CD4-positive, alpha-beta T cell treated with Interleukin-2 at 100 ng/mL for 4 hours (primary cell): ENCODE measurements at regions not wholly inside any gene's neighbourhood (a gene's known extent, or its start where the extent isn't known, plus 50 kb on each side); places are given as distances from the start of the nearest gene placed in this dataset.

Experiments
- DNase-seq: peaks from one replicate; pipeline ENCODE4 v3.0.0-alpha.2; 2020; ENCODE audit warnings: low spot score

DNA sequence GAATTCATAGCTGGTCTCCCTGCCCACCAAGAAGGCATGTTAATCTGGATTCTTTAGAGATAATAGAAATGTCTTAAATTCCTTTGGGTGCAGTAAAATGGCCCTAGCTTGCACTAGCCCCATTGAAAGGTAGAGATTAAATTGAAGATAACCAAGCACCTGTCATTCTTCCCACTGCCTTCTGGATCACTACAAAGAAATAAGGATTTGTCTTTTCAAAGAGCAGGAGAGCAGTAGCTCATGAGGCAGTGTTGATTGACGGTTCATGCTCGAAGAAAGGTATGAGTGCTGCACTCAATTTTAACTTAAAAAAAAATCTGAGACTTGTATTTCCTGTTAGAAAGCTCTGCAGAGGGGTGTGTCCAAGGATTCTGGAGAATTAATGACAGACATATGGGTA, 74.9 kb upstream of the F3 start:
- DNase-seq: no peak

GRCh38 chr1:94614996-94615395, 73.4 kb upstream of the F3 start:
- no peak for DNase-seq

- no peak for DNase-seq
Measured at GRCh38 chr1:94614168-94614815, 72.7 kb upstream of the F3 start.

- DNase-seq: no peak
Measured at GRCh38 chr1:94612525-94613204, 71.1 kb upstream of the F3 start.

DNA sequence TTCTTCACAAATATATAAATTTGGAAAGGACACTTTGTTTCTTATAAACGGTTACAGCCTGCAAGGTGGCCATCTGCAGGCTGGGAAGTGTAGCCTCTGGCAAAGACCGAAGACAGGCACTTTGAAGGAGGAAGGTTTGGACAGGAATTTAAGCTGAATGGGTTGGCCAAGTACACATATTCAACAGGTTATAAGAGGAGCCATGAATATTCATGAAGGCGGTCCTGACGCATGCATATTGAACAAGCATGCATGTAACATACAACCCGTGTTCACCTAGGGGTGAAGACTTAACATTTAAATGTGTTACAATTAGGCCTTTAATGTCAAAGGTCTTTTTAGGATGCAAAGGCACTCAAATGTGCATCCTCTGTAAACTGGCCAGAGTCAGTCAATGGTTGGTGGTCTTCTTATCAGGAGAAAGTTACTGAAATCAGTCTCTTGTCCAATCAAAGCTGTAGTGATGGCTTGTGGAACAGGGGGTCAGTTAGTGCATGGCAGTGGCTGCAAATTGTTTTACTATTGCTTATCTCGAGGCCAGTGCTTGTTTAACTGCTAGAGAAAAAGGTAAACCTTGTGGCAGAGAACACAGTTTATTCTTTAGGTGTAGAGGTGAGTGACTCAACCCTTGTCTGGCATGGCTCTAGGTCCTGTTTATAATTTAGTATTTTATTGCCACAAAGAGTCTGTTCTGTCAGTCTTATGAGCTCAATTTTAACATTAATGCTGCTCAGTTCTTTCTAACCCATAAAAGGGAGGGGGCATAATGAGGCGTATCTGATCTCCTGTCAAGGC, 70.3 kb upstream of the F3 start:
- no peak for DNase-seq

DNA sequence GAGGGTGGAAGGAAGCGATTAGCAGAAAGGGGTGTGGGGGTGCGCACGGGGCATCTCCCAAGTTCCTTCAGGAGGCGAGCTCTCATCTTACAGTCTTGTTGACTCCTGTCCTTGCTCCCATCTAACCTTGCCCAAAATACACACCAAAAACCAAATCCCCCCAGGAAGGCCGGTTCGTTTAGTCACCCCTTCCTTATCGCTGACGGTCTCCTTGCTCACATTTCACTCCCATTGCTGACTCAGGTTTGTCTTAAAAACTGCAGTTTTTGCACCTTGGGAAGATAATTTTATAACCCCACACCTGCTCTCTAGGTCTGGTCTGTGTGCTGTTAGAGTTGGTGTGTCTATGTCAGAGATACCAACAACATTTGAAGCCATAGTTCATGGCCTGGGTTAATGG, 68.1 kb upstream of the F3 start:
- DNase-seq: no peak

DNA sequence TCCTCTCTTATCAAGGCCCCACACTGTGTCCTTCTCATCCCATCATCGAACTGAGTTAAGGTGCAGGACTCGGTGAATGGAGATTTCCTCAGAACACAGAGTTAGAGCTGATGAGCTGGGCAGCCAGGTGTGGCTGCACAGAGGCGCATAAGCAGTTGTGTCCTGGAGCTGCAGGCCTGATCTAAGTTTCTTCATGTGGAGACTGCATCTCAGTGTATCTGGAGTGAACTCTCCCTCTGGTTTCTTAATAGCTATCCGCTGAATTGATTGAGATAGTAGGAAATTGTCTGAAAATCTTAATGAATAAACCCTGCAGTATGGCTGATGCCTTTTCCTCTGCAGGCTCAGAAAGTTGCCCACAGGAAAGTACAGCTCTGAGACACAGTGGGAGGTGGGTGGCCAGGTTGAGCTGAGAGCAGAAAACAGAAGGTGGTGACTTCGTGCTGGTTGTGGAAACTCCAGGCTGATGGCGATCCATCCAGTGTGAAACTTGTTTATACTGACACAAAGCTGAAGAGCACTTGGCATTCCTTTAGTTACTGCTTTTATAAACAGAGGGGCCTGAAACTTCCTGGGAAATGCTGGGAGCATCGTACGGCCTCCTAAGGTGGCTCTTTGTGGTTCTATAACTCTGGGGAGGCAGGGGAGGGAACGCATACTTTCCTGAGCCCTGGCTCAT, 67.4 kb upstream of the F3 start:
- DNase-seq: no peak

GRCh38 chr1:94608142-94608851, 66.7 kb upstream of the F3 start:
- DNase-seq: no peak

DNA sequence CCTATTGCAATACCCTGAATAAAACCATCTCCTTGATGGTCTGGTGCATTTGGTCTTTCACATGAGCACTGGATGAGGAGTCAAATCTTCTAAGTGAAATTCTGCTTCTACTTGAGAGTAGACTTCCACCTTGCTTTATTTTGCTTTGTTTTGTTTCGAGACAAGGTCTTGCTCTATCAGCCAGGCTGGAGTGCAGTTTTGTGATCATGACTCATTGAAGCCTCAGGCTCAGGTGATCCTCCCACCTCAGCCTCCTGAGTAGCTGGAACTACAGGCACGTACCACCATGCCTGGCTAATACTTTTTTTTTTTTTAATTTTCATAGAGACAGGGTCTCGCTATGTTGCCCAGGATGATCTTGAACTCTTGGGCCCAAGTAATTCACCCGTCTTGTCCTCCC, 65.8 kb upstream of the F3 start:
- DNase-seq: no peak

DNA sequence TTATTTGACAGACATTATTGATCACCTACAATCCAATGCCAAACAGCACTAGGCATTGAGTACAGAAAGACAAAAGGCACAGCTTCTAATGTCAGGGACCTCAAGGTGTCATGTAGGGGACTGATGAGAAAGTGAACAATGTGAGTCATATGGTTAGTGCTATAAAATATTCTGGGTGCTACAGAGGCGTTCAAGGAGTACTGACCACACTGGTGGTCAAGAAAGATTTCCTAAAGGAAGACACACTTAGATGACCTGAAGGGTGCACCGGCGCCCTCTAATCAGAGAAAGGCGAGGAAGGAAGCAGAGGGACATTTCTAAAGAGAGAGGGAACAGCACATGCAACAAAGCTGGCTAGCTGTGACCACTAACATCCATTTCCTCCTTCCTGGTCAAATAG, 64.9 kb upstream of the F3 start:
- no peak for DNase-seq

GRCh38 chr1:94603663-94604062, 62.1 kb upstream of the F3 start:
- no peak for DNase-seq

DNA sequence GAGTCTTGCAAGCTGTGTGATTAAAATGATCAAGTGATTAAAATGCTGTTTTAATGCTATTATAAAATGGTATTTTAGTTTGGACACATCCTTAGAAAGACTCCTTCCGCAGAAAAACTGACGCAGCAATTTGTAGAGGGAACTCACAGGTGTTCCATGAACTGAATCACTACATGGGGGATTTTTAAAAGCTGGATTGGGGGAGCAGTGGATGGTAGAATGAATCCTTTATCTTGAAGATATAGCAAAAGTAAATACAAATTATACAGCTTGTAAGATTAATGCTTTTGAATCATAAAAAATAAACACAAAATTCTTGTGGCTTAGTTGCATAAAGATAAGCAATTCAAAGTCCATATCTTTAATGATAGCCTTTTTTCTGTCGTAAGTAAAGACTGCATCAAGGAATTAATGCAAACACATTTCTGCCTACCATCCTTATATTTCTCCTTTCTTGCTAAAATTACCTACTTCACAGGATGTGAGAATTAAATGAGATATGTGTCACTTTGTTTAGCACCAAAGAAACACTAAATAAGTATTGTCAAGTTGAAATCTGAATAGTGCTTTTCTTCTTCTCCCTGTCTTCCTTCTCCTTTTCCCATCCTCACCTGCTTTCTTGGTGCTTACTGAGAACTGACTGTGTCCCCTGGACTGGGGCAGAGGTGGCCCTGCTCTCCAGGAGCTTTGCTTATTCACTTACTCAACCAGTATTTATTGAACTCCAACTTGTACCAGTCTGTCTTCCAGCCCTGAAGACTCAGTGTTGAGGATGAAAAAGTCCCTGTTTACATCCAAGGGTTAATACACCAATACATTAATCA, 61.5 kb upstream of the F3 start:
- DNase-seq: no peak

GRCh38 chr1:94602316-94602715, 60.8 kb upstream of the F3 start:
- peak; percentile 10 for DNase-seq

GRCh38 chr1:94600556-94600955, 59.0 kb upstream of the F3 start:
- no peak for DNase-seq

DNA sequence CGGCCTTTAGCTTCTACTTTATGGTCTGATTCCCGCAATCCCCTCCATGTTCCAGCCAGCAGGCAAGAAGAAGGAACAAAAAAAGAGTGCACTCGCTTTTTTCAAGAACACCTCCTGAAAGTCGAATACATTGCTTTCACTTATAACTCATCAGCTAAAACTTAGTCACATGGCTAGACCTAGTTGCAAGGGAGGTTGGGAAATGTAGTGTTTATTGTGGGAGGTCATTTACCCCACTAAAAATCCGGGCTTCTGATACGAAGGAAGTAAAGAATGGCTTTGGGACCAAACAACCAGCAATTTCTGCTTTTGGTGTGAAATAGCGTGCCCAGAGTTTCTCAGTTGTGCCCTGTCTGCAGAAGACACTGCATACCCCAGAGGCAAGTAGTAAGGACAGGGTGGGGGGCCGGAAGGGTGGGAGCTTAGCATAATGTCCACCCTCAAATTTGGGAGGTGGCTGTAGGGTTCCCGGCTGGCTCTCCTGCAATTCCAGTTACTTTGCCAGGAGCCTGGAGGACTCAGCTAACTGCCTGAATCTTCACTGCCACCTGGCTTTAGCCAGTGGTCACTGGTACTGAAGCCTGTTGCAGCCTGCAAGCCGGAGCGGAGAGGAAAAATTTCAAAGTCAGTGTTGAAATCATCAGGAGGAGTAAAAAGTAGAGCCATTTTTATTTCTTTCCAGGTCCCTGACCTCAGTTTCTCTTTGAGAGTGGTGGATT, 57.7 kb upstream of the F3 start:
- no peak for DNase-seq

DNA sequence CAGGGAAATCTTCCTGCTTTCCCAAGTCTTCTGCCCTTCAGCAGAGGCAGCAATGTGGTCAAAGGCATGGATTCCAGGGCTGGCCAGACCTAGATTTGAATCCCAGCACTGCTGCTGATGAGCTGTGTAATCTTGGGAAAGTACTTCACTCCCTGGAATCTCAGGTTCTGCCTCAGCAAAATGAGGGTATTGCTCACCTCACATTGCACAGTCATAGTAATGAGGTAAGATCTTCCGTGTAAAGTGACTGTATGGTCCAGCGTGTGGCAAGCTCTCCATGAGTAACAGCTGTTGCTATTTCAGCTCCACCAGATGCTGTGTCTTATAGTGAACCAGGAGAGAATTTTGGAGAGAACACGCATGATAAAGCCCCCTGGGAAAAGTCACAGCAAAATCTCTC, 56.1 kb upstream of the F3 start:
- no peak for DNase-seq

GRCh38 chr1:94596260-94596659, 54.7 kb upstream of the F3 start:
- DNase-seq: no peak

- DNase-seq: no peak
Measured at GRCh38 chr1:94595658-94596057, 54.1 kb upstream of the F3 start.

DNA sequence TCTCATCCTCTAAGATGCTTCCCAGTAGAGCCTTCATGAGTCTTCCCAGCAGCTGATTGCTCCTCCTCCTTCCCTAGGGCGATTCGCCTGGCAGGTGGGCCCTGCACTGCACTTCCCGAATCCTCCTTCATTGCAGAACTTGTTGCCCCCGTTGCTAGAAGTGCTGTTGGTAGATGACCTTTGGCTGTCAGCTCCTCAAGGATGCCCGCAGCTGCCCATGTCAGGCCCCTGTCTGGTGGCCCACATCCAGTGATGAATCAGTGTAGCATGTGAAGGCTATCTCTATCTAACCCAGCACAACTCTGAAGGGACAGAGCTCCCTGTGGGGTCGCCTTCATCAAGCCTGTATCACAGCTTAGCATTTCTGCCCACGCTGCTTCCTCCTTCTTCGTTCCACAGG, 52.1 kb upstream of the F3 start:
- DNase-seq: no peak

DNA sequence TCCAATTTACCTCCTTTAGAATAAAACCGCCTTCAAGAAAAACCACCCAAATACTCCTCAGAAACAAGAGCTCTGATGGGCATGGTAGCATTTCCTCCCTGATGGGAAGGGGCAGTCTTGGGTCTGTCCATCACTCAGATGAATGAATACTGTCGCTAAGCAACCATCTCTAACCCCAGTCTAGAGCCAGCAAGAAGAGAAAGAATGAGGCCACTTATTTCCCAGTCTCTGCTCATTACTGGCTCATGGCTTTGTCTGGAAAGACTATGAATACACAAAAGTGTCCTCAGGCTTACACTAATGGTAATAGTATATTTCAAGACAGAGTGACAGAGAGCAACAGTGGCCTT, 51.0 kb upstream of the F3 start:
- DNase-seq: no peak
